HG03196 (cell line): ENCODE measurements at regions not wholly inside any gene's neighbourhood (a gene's known extent, or its start where the extent isn't known, plus 50 kb on each side); places are given as distances from the start of the nearest gene placed in this dataset.

ENCODE experiments used
- ATAC-seq: cut with Tn5 transposase; IDR thresholded peaks from one replicate; pipeline ENCODE4 v1.9.1; 2021; ENCODE audit not compliant: unreplicated experiment

DNA sequence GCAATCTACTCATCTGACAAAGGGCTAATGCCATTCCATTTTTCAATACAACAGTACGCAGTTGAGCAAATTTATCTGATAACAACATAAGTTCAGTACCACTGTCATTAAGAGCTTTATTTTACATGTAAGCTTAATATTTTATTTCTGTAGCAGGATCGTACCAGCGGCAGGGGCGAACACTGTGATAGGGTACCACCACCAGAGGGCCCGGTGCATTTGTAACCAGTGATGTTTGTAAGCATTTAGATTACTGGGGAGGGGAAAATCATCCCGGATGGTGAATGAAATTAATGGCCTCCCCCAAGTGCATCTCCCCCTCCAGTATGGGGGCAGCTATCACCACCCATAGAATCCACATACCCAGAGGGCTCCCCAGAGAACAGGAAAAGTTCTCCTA lies 179.0 kb downstream of the ADGRA3 start:
- no peak for ATAC-seq

DNA sequence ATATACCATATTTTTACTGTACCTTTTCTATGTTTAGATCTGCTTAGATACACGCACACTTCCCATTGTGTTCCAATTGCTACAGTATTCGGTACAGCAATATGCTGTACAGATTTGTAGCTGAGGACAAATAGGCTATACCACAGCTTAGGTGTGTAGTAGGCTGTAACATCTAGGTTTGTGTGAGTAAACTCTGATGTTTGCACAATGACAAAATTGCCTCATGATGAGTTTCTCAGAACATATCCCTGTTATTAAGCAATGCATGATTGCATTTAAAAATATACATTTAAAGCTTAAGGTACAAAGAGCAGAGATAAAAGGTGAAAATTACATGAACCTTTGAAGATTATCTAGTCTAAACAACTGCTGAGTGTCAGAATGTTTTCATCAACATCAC lies 181.7 kb downstream of the ADGRA3 start:
- no peak for ATAC-seq

GRCh38 chr4:22324422-22324821 lies 191.4 kb downstream of the ADGRA3 start:
- ATAC-seq = no peak

DNA sequence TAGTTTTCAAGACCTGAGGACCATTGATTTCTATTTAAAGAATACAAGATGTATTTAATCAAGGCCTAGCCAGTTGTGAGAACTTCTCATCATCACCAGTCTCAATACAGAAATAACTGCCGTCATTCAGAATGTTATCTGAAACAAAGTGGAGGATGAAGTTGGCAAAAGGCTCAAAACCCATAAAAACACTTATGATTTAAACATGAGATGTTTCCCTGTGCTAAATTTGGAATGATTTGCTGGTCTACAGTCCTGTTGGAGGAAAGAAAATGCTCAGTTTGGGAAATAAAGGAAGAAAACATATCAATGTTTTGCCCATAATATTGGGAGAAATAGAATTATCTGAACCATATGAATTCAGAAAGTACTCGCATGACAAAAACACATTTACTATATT lies 192.2 kb downstream of the ADGRA3 start:
- no peak for ATAC-seq

GRCh38 chr4:22322996-22323395 lies 192.9 kb downstream of the ADGRA3 start:
- ATAC-seq = no peak

- no peak for ATAC-seq
Measured at GRCh38 chr4:22315628-22316027, 200.2 kb downstream of the ADGRA3 start.

DNA sequence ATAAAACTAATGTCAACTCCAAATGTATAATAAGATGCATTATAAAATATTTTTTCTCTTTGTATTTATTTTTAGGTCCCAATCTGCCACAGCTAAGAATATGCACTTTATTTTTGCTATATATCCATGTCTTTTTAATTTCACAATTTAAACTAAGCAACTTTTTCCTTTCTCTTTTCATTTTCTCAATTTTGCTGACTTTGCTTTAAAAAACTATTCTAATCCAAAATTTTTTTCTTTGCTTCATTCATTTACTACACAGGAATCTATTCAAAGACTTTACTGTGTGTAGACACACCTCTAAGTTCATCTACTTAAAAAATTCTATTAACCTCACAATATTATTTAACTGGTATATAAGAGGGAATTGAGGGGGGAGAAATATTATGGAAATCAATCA lies 201.9 kb downstream of the ADGRA3 start:
- no peak for ATAC-seq

- no peak for ATAC-seq
Measured at GRCh38 chr4:22312113-22312512, 203.8 kb downstream of the ADGRA3 start.

DNA sequence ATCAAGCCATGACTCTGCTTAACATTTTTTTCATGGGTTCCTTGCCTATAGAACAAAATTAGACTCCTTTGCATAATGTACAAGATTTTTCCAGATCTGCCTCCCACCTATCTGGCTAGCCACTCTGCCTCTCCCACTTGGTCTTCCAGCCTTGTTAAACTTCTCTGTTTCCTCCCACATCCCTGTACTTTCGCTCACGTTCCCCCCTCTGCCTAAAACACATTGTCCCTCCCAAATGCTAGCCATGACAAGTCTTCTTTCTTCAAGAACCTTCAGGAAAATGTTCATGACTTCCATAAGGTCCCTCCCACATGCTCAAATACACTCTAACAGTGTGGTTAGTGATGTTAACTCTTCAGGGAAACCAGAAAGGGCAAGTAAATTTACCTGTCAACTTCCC lies 214.6 kb downstream of the ADGRA3 start:
- ATAC-seq = no peak

DNA sequence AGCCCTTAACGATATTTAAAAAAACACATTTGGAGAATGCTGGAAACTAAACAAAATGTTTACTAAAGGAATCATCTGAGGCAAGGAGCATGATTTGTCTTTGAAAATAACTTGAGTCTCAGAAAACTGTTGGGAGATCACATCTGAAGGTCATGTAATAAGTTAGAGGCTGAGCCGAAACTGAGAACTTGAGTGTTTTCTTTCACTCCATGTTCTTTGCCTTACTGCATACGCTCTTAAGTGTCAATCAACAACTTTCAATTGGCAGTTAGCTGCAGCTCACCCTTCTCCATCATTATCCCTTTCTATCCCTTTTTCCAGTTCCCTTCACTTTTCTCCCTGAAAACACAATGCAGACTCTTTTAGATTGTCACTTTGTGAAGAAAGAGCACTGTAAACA lies 216.2 kb downstream of the ADGRA3 start:
- no peak for ATAC-seq

DNA sequence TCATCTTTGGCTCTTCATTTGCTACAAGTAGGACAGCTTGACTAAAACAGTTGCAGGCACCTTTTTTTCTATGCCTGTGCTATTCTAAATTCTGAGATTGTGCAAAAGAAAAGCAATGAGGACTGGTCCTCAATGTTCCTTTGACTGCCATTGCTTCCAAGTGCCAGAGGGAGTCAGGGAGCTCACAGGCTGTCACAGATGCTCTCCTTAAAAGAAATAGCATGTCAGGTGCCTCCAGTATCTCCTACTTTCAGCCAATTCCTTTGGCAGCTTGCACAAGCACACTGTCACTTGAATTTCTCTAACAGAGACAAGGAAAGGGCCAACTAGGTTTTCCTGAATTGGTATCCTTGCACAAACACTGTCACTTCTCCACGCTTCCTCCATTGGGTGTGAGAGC lies 228.2 kb downstream of the ADGRA3 start:
- no peak for ATAC-seq

DNA sequence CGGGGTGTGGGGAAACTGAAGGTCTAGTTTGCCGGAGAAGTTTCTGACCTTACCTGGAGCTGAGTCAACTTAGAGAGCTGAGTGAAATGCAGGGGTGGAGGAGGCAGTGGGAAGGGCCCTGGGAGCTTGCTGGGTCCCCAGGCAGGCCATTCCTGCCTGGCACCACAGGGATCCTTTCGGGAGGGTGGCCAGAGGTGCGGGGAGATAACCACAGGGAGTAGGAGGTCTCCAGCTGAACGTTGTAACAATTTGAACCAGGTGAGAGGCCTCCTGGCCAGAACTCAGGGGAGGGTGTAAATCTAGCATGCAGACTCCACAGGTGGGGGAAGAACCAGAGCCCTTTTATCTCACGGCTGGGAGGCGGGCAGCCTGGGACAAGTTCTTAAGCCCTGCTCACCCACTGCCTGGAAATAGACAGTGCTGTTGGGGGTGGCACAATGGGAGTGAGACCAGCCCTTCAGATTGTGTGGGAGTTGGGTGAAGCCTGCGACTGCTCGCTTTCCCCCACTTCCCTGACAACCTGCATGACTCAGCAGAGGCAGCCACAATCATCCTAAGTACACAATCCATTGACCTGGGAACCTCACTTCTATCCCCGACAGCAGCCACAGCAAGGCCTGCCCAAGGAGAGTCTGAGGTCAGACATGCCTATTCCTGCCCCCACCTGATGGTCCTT lies 247.4 kb downstream of the ADGRA3 start:
- ATAC-seq = no peak

- no peak for ATAC-seq
Measured at GRCh38 chr4:22264261-22264660, 251.6 kb downstream of the ADGRA3 start.

GRCh38 chr4:22253431-22253830 lies 262.4 kb downstream of the ADGRA3 start:
- ATAC-seq = no peak

- no peak for ATAC-seq
Measured at GRCh38 chr4:22246847-22247246, 269.0 kb downstream of the ADGRA3 start.

- ATAC-seq = no peak
Measured at GRCh38 chr4:22245294-22245693, 270.6 kb downstream of the ADGRA3 start.

DNA sequence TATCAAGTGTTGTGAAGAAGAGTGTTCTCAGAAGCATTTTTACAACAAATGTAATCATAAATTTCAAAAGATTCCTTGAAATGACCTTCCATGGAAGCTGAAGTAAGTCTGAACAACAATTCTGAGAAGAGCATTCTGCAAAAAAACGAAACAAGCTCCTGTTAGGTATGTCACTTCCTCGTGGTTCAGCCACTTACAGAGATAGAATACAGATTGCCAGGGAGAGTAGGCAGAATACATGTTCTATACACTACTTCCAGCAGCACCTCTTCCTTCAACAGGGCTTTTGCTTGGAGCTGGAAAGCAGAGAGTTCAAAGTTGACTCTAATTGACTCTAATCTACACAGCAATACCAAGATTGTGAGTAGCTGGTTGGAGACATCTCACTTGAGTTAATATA lies 274.5 kb downstream of the ADGRA3 start:
- ATAC-seq = no peak

GRCh38 chr4:22240814-22241213 lies 275.1 kb downstream of the ADGRA3 start:
- no peak for ATAC-seq

GRCh38 chr4:22238742-22239141 lies 277.1 kb downstream of the ADGRA3 start:
- ATAC-seq = no peak

DNA sequence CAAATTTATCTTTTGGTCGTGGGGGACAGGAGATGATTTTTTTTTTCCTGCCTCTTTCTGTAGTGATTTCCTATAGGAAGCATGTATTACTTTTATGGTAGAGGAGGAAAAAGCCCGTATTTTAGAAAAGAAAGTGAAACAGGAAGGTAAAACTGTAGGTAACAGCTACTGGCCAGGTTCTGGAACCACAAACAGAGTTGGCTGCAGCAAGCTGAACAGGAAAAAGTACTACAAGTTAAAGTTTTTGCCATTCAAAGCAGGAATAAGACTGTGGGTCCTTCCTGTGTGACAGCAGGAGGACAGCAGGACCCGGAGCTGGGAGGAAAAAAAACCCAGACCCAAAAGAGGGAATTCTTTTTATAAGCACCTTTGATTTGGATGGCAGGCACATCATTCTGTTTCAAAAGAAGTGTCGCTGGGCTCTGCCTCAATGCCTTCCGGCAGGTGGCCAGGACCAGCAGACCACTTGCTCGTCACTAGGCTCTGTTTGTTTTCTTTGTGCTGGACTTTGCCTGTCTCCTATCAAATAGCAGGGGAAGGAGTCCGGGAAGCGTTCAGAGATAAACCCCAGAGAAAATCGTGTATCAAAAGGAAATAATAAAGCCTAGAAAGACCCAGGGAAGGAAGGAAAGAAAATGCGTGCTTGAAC lies 277.9 kb downstream of the ADGRA3 start:
- no peak for ATAC-seq

GRCh38 chr4:22237155-22237751 lies 278.6 kb downstream of the ADGRA3 start:
- no peak for ATAC-seq

GRCh38 chr4:22235698-22236097 lies 280.2 kb downstream of the ADGRA3 start:
- ATAC-seq = no peak

- ATAC-seq = no peak
Measured at GRCh38 chr4:22233230-22233629, 282.6 kb downstream of the ADGRA3 start.
